ENCODE measurements at regions not wholly inside any gene's neighbourhood (a gene's known extent, or its start where the extent isn't known, plus 50 kb on each side); places are given as distances from the start of the nearest gene placed in this dataset.
"Not testable (repeated sequence)": the region's sequence is repeated elsewhere in the genome, so short reads cannot be mapped to it uniquely, and the experiment has no call there.

- ATAC-seq = no peak
Measured at GRCh38 chr2:187994464-187995331, 297.0 kb upstream of the GULP1 start.

DNA sequence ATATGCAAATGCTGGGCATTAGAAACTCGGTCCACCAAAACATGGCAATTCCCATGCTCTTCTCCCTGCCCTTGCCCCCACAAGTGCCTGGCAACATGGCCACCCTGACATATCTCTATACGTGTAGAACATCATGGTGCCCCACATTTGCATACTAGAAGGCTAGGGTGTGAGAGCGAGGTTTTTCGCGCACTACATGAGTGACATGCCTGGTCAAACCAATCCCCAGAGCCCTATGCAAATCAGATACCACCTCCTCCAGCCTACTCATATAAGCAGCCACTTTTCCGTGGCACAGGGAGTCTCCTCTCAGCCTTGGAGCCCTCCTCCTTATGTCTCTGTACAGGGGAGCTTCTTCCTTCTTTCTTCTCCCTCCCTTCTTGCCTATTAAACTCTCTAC, 296.1 kb upstream of the GULP1 start:
- ATAC-seq = no peak

DNA sequence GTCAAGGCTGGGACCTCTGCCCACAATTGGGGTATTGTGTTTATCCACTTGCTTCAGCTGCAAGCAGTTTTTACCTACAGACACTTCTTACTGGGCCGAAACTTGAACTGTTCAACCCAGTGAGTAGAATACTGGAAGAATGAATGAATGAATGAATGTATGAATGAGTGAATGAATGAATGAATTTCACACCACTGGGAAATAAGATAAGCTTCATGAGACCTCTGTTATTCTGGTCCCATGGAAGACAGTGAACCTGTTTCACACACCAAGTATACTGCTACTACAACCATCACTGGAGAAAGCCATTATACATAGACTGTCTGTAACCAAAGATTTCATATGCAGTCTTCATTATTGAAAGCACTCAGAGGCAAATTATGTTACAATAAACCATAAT, 295.0 kb upstream of the GULP1 start:
- no peak for ATAC-seq

DNA sequence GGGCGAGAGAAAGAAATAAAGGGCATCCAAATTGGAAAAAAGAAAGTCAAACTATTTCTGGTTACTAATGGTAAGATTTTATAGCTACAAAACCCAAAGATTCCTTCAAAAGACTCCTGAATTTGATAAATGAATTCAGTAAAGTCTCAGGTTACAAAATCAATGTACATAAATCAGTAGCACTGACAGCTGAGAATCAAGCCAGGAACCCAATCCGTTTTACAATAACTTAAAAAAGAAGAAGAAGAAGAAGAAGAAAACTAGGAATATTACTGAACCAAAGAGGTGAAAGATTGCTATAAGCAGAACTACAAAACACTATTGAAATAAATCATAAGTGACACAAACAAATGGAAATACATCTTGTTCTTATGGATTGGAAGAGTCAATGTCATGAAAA, 291.5 kb upstream of the GULP1 start:
- ATAC-seq = no peak

GRCh38 chr2:188003800-188004199, 287.9 kb upstream of the GULP1 start:
- ATAC-seq = no peak

DNA sequence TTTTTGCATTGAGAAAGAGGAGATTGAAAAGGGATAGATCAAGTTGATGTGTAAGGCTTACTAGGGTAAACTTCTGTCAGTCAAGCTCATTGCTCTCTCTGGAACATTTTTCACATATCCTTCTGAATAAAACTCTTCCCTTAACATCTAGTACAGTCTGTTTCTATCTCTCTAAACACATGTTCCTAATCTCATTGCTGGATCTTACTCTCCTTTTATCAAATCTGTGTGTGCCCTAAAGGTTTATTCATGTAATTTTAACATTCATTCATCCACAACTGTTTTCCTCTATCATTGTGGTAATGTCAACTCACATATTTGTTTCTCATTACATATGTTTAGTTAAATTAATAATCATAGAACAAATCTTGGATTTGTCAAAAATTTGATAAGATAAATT, 277.9 kb upstream of the GULP1 start:
- ATAC-seq = no peak

DNA sequence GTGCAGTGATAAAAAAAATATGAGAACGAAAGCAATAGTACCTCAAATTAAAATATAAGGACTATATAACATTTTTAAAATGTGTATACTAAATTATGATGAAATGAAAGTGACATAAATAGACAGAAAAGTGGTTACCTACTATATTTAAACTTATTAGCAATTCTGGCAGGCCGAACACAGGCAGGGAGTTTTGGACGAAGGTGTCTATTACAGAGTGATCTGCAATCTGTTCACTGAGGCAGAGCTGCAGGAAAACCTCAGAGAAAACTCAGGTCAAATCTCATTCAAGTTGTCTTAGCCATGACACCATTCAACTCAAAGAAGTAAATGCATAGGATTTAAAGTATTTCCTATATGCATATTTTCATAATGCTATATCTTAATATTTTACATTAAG, 274.8 kb upstream of the GULP1 start:
- no peak for ATAC-seq

- ATAC-seq = no peak
Measured at GRCh38 chr2:188022389-188022788, 269.3 kb upstream of the GULP1 start.

- ATAC-seq = no peak
Measured at GRCh38 chr2:188023035-188023434, 268.6 kb upstream of the GULP1 start.

GRCh38 chr2:188024811-188025210, 266.9 kb upstream of the GULP1 start:
- no peak for ATAC-seq

GRCh38 chr2:188028739-188029138, 262.9 kb upstream of the GULP1 start:
- no peak for ATAC-seq

DNA sequence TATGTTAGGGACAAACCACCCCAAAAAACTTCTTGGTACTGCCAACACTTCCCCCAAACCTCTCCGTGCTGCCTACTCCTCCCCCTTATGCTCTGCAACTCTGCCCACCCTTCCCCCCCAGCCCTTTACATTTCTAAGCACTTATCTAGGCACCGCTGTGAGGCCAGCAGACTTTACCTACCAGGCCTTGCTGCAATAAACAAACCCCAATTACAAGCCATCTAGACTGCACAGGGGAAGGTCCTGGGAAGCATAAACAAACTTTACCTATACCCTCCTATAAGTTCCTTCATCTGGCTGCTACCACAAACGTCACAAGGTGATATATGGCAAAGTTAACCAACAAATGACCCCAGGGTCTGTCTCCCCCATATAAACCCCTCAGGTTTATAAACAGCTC, 259.4 kb upstream of the GULP1 start:
- ATAC-seq = no peak

DNA sequence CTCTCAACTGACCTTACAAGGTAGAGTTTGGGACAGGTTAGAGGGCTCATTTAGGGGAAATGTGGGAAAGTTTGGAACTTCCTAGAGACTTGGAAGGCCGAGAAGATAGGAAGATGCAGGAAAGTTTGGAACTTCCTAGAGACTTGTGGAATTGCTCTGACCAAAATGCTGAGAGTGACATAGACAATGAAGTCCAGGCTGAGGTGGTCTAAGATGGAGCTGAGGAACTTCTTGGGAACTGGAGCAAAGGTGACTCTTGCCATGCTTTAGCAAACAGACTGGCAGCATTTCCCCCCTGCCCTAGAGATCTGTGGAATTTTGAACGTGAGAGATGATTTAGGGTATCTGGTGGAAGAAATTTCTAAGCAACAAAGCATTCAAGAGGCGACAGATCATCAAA, 258.9 kb upstream of the GULP1 start:
- ATAC-seq = no peak

GRCh38 chr2:188033240-188033639, 258.4 kb upstream of the GULP1 start:
- ATAC-seq = not testable (repeated sequence)

GRCh38 chr2:188034102-188034501, 257.6 kb upstream of the GULP1 start:
- ATAC-seq = not testable (repeated sequence)

DNA sequence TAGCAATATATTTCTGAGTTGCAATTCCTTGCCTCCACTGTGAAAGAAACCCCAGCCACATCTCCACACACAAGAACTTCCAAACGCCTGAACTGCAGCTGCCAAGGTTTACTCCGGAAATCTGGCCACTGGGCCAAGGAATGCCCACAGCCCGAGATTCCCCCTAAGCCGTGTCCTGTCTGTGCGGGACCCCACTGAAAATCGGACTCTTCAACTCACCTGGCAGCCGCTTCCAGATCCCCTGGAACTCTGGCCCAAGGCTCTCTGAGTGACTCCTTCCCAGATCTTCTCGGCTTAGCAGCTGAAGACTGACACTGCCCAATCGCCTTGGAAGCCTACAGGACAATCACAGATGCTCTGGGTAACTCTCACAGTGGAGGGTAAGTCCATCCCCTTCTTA, 256.3 kb upstream of the GULP1 start:
- not testable (repeated sequence) for ATAC-seq

- ATAC-seq = not testable (repeated sequence)
Measured at GRCh38 chr2:188036786-188037185, 254.9 kb upstream of the GULP1 start.

GRCh38 chr2:188039307-188039706, 252.4 kb upstream of the GULP1 start:
- no peak for ATAC-seq

DNA sequence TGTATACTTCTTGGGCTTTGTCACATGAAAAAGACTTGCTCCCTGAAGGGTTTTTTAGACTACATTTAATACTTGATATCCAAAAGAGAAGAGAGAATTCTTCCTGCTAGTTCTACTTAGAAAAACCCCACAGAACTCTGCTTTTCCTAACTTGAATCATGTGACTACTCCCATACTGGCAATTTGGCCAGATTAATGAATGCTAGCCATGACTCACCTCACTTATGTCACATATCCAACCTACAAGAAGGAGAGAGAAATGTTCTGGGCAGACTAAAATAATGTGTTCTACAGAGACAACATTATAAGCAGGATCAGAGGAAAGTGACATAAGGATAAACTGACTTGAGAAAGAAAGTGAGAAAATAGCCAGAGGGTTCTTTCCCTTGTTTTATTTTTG, 249.3 kb upstream of the GULP1 start:
- no peak for ATAC-seq

- ATAC-seq = no peak
Measured at GRCh38 chr2:188045016-188045415, 246.7 kb upstream of the GULP1 start.

DNA sequence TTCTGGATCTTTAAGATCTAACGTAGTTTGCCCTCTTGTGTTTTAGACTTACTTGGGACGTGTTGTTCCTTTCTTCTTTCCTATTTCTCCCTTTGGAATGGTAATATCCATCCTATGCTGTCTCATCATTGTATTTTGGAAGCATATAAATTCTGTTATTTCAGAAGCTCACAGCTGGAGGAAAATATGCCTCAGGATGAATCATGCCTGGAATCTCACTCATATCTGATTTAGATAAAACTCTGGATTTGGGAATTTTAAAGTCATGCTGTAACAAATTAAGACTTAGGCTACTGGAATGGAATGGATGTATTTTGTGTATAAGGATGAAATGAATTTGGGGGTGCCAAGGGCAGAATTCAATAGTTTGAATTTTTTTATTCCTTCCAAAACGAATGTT, 245.2 kb upstream of the GULP1 start:
- ATAC-seq = no peak

GRCh38 chr2:188047735-188048134, 243.9 kb upstream of the GULP1 start:
- ATAC-seq = no peak

DNA sequence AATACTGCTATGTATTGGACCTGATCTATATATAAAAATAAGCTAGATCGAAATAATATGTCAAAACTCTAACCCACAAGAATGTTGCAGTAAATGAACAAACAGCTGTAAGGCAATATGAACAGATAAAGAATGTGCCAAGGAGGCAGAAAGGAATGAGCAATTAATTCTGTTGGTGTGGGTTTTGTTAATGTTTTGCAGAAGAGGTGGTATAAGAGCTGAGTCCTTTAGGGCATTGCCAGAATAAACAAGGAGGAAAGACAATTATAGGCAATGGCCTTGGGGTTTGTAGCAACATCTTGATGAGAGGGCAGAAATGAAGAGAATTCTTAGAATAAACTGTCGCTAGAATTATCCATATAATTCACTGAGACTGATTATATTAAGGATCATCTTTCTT, 240.9 kb upstream of the GULP1 start:
- no peak for ATAC-seq

- ATAC-seq = no peak
Measured at GRCh38 chr2:188051706-188052105, 240.0 kb upstream of the GULP1 start.

GRCh38 chr2:188065386-188065785, 226.3 kb upstream of the GULP1 start:
- no peak for ATAC-seq

Measured in esophagus mucosa (tissue), 1 donor.